SU-DHL-6 (cell line): ENCODE measurements at regions not wholly inside any gene's neighbourhood (a gene's known extent, or its start where the extent isn't known, plus 50 kb on each side); places are given as distances from the start of the nearest gene placed in this dataset.
"Not testable (repeated sequence)": the region's sequence is repeated elsewhere in the genome, so short reads cannot be mapped to it uniquely, and the experiment has no call there.

Experiments used
- CTCF ChIP-seq: fragments of 200-600 bp; sonication (generic); IDR thresholded peaks from one replicate; pipeline ENCODE4 v1.5.1; 2017; ENCODE audit warnings: antibody characterized with exemption, mild to moderate bottlenecking, low read length, moderate library complexity; ENCODE audit not compliant: insufficient read depth, poor library complexity, severe bottlenecking
- EZH2phosphoT487 ChIP-seq: fragments of 200-600 bp; sonication (generic), shearing (Covaris generic); conservative IDR thresholded peaks from 2 replicates; pipeline ENCODE4 v1.6.1; 2018; ENCODE audit warnings: mild to moderate bottlenecking, antibody characterized with exemption, low read length, moderate library complexity, mixed read lengths

GRCh38 chr19:28689464-28689863 lies 523.5 kb downstream of the UQCRFS1 start:
- TF ChIP-seq CTCF, EZH2phosphoT487: not testable (repeated sequence)
